K562 (cell line): ENCODE measurements at regions not wholly inside any gene's neighbourhood (a gene's known extent, or its start where the extent isn't known, plus 50 kb on each side); places are given as distances from the start of the nearest gene placed in this dataset.

Experiments
- BRCA1 ChIP-seq, 2 experiments: fragments of 450-650 bp in 1 of 2; sonication (generic) in 1 of 2; formaldehyde crosslinking in 1 of 2; IDR thresholded peaks; 2 replicates each; pipeline versions ENCODE4 v1.5.0 to v1.6.1; 2017 to 2020; ENCODE audit warnings: mild to moderate bottlenecking in 1 of 2, missing genetic modification reagents in 1 of 2
- BRD9 ChIP-seq: fragments of 450-650 bp; IDR thresholded peaks from 2 replicates; pipeline ENCODE4 v1.6.1; 2018; ENCODE audit warnings: low read depth; ENCODE audit not compliant: partially characterized antibody
- CHAMP1 ChIP-seq: fragments of 450-650 bp; IDR thresholded peaks from 2 replicates; pipeline ENCODE4 v1.6.1; 2016; ENCODE audit warnings: mild to moderate bottlenecking
- COPS2 ChIP-seq: fragments of 450-650 bp; conservative IDR thresholded peaks from 2 replicates; pipeline ENCODE4 v1.6.1; 2016; ENCODE audit warnings: mild to moderate bottlenecking, moderate library complexity
- LARP7 ChIP-seq: fragments of 450-650 bp; IDR thresholded peaks from 2 replicates; pipeline ENCODE4 v1.6.1; 2016
- MECOM ChIP-seq: fragments of 250-450 bp; sonication (Bioruptor Pico); IDR thresholded peaks from 2 replicates; pipeline ENCODE4 v1.8.0; 2022; ENCODE audit warnings: inconsistent platforms
- MYNN ChIP-seq, 2 experiments: sonication (generic); formaldehyde crosslinking in 1 of 2; IDR thresholded peaks; 2 replicates each; pipeline versions ENCODE4 v1.5.0 to v1.6.1; 2016 to 2020; ENCODE audit warnings: antibody characterized with exemption in 1 of 2, missing genetic modification reagents in 1 of 2
- RAD21 ChIP-seq, 2 experiments: fragments of 250-450 bp in 1 of 2; fragments of 450-650 bp in 1 of 2; sonication (Bioruptor Pico) in 1 of 2; formaldehyde crosslinking in 1 of 2; IDR thresholded peaks in 1 of 2; conservative IDR thresholded peaks in 1 of 2; 2 replicates each; pipeline versions ENCODE4 v1.4.0 to v1.8.0; 2020 to 2022; ENCODE audit warnings: mild to moderate bottlenecking in 2 of 2, moderate library complexity in 1 of 2
- SFPQ ChIP-seq: fragments of 200-400 bp; formaldehyde crosslinking; IDR thresholded peaks from 2 replicates; pipeline ENCODE4 v1.6.1; 2017; ENCODE audit warnings: mild to moderate bottlenecking, low read depth, low read length, moderate library complexity
- SIN3A ChIP-seq, 2 experiments: fragments of 150-350 bp in 1 of 2; IDR thresholded peaks; 2 replicates each; pipeline ENCODE4 v1.6.1; 2011 to 2016; ENCODE audit warnings: borderline replicate concordance in 2 of 2, low read depth in 2 of 2, low read length in 2 of 2, mild to moderate bottlenecking in 2 of 2, moderate library complexity in 2 of 2; ENCODE audit not compliant: control insufficient read depth in 1 of 2
- TSHZ1 ChIP-seq: fragments of 250-450 bp; sonication (Bioruptor Pico); IDR thresholded peaks from 2 replicates; pipeline ENCODE4 v1.4.0; 2020; ENCODE audit warnings: mild to moderate bottlenecking, moderate library complexity
- ZFPM2 ChIP-seq: fragments of 250-450 bp; sonication (Bioruptor Pico); IDR thresholded peaks from 2 replicates; pipeline ENCODE4 v1.5.1; 2022; ENCODE audit warnings: mild to moderate bottlenecking
- TF ChIP-seq, protein P1 (sequence below), 3 experiments: IDR thresholded peaks in 2 of 3; conservative IDR thresholded peaks in 1 of 3; 2 replicates each; pipeline ENCODE4 v1.5.1; 2011 to 2012; ENCODE audit warnings: low read length in 3 of 3, mild to moderate bottlenecking in 3 of 3, control low read depth in 2 of 3, improper control_type of control experiment in 1 of 3, inconsistent platforms in 1 of 3, low read depth in 1 of 3, mixed read lengths in 1 of 3, moderate library complexity in 1 of 3; ENCODE audit not compliant: insufficient read depth in 2 of 3
- TF ChIP-seq, protein P2 (sequence below): fragments of 450-650 bp; IDR thresholded peaks from 2 replicates; pipeline ENCODE4 v1.6.1; 2018; ENCODE audit warnings: mild to moderate bottlenecking, low read depth; ENCODE audit not compliant: partially characterized antibody

- no peak for TF ChIP-seq BRD9
- TF ChIP-seq COPS2 = no peak
- TF ChIP-seq, protein P1, sequence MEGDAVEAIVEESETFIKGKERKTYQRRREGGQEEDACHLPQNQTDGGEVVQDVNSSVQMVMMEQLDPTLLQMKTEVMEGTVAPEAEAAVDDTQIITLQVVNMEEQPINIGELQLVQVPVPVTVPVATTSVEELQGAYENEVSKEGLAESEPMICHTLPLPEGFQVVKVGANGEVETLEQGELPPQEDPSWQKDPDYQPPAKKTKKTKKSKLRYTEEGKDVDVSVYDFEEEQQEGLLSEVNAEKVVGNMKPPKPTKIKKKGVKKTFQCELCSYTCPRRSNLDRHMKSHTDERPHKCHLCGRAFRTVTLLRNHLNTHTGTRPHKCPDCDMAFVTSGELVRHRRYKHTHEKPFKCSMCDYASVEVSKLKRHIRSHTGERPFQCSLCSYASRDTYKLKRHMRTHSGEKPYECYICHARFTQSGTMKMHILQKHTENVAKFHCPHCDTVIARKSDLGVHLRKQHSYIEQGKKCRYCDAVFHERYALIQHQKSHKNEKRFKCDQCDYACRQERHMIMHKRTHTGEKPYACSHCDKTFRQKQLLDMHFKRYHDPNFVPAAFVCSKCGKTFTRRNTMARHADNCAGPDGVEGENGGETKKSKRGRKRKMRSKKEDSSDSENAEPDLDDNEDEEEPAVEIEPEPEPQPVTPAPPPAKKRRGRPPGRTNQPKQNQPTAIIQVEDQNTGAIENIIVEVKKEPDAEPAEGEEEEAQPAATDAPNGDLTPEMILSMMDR (IDR thresholded peaks at IDR 0.05 in 2 of 3, conservative IDR thresholded peaks at IDR 0.05 in 1 of 3; ENCODE audit: insufficient read depth in 2 of 3, low read depth in 1 of 3, low read length in 3 of 3) = peak; percentile 60 to 76 (median 68)
- TF ChIP-seq BRCA1 (IDR thresholded peaks at IDR 0.05) = no peak
- no peak for TF ChIP-seq BRCA1 (CRISPR knock-in tag; IDR thresholded peaks at IDR 0.05)
- no peak for TF ChIP-seq TSHZ1 (CRISPR knock-in tag)
- no peak for TF ChIP-seq MYNN (IDR thresholded peaks at IDR 0.05)
- TF ChIP-seq MYNN (CRISPR knock-in tag; IDR thresholded peaks at IDR 0.05) = no peak
- TF ChIP-seq RAD21 (CRISPR knock-in tag; conservative IDR thresholded peaks at IDR 0.05 in 1 of 2, IDR thresholded peaks at IDR 0.05 in 1 of 2) = peak; percentile 25 to 41; a peak in 2 of 4 replicates
- no peak for TF ChIP-seq MECOM (CRISPR knock-in tag)
- no peak for TF ChIP-seq LARP7
- TF ChIP-seq SFPQ = no peak
- no peak for TF ChIP-seq SIN3A (IDR thresholded peaks at IDR 0.05; ENCODE audit: borderline replicate concordance in 2 of 2, control insufficient read depth in 1 of 2, low read depth in 2 of 2, low read length in 2 of 2)
- TF ChIP-seq, protein P2, sequence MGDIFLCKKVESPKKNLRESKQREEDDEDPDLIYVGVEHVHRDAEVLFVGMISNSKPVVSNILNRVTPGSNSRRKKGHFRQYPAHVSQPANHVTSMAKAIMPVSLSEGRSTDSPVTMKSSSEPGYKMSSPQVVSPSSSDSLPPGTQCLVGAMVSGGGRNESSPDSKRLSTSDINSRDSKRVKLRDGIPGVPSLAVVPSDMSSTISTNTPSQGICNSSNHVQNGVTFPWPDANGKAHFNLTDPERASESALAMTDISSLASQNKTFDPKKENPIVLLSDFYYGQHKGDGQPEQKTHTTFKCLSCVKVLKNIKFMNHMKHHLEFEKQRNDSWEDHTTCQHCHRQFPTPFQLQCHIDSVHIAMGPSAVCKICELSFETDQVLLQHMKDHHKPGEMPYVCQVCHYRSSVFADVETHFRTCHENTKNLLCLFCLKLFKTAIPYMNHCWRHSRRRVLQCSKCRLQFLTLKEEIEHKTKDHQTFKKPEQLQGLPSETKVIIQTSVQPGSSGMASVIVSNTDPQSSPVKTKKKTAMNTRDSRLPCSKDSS = no peak
- TF ChIP-seq CHAMP1 = no peak
- no peak for TF ChIP-seq ZFPM2
Measured at GRCh38 chr10:61024856-61025201, 80.8 kb upstream of the RHOBTB1 start (continued).
